ENCODE measurements at regions not wholly inside any gene's neighbourhood (a gene's known extent, or its start where the extent isn't known, plus 50 kb on each side); places are given as distances from the start of the nearest gene placed in this dataset.
A peak's percentile ranks its signal among the peaks of the same experiment; 100 is the strongest.

GRCh38 chr14:38127356-38127755, 80.3 kb upstream of the SSTR1 start:
- peak; percentile 48 for DNase-seq

DNA sequence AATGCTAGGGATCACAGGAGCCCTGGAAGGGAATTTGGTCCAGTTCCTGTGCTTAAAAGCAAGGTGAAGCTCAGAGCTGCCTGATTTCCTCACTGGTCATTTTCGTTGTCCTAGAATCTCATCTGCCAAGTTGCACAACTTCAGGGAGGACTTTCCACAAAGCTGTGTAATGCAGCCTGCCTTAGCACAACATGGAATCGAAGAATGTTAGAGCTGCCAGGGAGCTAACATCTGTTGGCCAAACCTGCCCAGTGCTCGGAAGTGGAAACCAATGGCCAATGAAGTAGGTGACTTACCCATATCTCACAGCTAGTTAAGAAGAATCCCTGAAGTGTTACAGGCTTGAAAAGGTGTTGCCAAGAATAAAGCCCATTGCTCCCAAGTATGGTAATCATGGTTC, 79.9 kb upstream of the SSTR1 start:
- DNase-seq, result no peak

DNA sequence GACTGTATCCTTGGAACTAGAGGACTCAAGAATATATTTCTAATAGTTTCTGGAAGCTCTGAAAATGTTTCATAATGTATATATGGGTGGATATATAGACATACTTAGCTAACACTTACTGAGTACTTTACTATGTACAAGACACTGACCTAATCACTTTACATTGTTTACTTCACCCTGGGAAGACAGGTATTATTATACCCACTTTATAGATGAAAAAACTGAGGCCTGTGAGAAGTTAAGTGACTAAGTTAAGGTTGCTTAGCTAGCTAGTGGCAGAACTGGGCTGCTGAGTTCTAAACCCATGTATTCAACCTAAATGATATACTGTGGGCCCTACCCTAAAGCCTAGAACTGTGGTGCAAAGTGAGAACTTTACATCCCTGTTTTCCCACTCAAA, 79.1 kb upstream of the SSTR1 start:
- no peak for DNase-seq

GRCh38 chr14:38129192-38129591, 78.5 kb upstream of the SSTR1 start:
- no peak for DNase-seq

DNA sequence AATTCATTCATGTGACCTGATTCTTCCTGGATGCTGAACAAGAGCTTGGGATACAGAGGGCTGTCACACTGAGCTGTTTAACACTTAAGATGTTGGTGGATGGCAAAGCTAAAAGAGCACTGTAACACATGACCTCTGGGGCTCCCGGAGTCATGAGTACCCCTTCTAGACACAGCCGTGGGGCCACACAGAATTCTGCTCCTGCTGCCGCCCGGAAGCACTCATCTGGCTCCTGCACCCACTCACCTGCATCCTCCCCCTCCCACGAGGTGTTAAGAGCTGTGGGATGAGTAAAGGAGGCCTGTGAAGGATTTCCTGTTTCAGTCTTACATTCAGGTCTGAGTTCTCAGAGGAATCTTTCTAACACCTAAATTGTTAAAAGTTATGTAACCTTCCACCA, 78.0 kb upstream of the SSTR1 start:
- no peak for DNase-seq

GRCh38 chr14:38134416-38135030, 73.2 kb upstream of the SSTR1 start:
- no peak for DNase-seq

DNA sequence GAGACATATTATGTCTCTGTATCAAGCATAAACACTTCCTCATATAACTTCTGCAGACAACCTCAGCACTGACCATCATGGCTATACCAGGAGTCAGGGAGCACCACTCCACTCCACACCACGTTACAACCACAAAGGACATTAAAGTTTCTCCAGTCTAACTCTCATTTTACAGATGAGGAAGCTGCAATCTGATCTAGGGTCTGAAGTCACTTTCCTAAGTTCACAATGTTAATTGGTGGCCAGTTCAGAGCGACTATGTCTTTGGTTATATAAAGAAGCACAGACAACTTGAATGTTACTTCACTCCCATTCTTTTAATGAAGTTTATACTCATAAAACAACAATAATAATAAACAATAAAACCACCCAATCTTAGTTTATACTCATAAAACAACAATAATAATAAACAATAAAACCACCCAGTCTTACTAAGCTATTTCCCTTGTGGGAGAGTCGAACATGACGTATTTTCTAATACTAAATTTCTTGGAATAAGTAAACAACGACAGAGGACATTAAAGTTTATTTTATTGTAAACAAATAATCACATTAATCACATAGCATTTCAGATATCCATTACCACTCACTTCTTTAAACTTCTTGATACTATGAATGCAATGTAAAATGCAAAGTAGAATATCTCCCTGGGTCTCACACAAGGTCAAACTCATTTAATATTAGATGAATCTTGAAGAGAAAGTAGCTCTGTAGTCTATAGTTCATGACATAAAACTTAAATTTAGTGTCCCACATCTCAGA, 72.4 kb upstream of the SSTR1 start:
- no peak for DNase-seq

DNA sequence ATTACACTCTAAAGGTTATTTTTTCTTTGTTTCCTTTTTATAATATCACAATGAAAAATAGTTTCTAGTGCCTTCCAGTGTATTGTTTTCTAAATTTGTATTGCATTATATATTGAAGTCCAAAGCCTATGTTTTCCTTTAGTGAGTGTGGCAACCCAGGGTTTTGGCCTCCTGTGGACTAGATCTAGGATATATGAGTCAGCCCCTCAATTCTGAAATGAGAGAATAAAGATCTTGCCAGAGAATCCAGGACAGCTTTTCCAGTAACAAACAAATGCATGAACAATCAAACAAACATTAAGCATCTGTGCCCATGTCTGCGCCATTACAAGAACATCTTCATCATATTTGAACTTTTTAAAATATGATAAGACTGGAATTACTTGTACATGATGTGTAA, 70.7 kb upstream of the SSTR1 start:
- DNase-seq, result no peak

GRCh38 chr14:38138473-38139138, 69.1 kb upstream of the SSTR1 start:
- DNase-seq, result no peak

DNA sequence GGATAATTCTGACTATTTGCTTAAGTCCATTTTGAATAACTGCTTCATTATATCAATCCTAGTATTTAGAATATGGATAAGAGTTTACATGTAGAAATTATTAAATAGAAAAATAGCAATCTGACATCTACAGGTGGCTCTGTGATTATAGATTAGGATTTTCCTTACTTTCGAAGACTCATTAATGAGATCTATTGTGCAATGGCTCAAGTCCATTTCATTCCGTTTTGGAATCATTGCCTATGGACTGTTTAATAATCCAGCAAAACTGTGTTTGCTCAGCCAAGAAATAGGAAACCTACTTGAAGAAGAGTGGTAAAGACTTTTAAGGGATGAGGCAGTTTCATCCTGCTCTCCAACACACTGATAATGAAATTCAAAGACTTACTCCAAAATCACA, 67.8 kb upstream of the SSTR1 start:
- no peak for DNase-seq

DNA sequence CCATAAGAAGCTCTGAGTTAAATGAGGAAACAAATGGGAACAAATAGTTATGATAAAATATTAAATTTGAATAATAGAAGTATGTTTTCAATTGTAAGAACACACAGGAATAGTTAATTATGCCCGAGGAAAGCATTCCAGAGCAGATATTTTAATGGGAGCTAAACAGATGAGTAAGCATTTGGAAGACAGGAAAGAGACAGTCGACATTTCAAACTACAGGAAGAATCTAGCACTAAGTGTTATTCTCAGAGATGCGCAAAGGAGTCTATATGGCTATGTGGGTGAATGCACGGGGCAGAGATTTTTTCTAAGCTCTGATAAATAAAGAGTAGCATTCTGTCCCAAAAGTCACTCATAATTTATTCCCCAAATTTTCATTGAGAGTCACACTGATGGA, 64.5 kb upstream of the SSTR1 start:
- DNase-seq, result no peak

DNA sequence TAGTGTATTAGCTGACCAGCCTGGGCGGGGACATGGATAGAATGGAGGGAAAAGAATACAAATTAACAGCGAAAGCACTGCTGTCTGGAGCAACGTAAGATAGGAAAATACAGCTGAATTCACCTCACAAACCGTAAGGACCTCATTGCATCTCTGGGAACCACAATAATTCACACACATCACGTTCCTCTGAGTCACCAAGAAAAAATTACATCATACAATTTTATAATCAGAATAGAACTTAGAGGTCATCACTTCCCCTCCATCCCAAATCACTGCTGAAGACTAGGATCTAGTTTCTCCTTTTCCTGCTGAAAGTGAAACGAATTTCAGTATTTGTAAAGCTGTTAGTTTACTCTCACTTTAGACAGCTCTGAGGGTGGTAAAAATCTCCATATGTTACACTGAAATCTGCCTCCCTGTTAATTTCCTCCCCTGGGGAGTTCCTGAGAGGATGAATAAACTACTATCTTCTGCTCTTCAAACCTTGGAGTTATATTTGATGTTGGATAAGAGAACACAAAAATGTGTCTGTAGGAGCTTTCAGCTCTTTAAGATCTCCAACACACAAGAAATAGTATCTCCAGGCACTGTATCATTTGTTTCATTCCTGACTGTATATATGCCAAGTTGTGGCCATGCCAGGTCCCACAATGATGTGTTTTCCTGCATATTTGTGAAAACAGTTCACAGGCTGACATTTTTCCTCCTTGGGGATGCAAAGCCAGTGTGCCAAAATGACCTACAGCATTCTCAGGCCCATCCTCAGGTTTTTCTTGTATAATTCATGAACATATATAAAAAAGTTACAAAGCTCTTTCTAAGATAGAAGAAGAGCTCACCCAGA, 63.8 kb upstream of the SSTR1 start:
- DNase-seq, result no peak

- peak; percentile 22 for DNase-seq
Measured at GRCh38 chr14:38145142-38145541, 62.6 kb upstream of the SSTR1 start.

GRCh38 chr14:38150075-38150474, 57.6 kb upstream of the SSTR1 start:
- no peak for DNase-seq
